ENCODE measurements at regions not wholly inside any gene's neighbourhood (a gene's known extent, or its start where the extent isn't known, plus 50 kb on each side); places are given as distances from the start of the nearest gene placed in this dataset.

DNA sequence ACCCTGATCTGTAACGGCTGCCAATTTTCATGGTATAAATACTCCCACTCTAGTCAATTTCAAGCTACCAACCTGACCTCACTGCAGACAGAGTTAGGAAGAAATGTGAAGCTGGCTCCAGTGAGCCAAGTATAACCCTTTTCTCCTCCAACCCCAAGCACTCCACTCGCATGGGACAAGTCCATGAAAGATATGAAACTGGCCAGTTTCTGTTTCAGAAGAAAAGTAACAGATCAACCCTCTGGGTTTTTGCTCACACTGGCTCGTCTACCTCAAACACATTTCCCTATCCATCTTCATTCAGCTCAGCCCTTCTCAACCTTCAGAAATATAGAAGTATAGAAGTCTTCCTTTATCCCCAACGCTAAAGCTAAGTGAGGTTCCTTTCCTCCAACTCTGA lies 82.4 kb upstream of the NDP start:
- TF ChIP-seq, protein P1, sequence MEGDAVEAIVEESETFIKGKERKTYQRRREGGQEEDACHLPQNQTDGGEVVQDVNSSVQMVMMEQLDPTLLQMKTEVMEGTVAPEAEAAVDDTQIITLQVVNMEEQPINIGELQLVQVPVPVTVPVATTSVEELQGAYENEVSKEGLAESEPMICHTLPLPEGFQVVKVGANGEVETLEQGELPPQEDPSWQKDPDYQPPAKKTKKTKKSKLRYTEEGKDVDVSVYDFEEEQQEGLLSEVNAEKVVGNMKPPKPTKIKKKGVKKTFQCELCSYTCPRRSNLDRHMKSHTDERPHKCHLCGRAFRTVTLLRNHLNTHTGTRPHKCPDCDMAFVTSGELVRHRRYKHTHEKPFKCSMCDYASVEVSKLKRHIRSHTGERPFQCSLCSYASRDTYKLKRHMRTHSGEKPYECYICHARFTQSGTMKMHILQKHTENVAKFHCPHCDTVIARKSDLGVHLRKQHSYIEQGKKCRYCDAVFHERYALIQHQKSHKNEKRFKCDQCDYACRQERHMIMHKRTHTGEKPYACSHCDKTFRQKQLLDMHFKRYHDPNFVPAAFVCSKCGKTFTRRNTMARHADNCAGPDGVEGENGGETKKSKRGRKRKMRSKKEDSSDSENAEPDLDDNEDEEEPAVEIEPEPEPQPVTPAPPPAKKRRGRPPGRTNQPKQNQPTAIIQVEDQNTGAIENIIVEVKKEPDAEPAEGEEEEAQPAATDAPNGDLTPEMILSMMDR (IDR thresholded peaks at IDR 0.05), result no peak
- no peak for TF ChIP-seq POLR2A (IDR thresholded peaks at IDR 0.05)
- no peak for TF ChIP-seq POLR2AphosphoS5 (IDR thresholded peaks at IDR 0.05)
